Stomach (tissue), 8 donors: ENCODE measurements at regions not wholly inside any gene's neighbourhood (a gene's known extent, or its start where the extent isn't known, plus 50 kb on each side); places are given as distances from the start of the nearest gene placed in this dataset.

Experiments used
- DNase-seq, 2 donors: peaks; one replicate each; pipeline versions ENCODE4 v3.0.0 to v3.0.0-alpha.2; 2013 to 2019
- H3K27ac ChIP-seq, 5 donors: fragments of 200-600 bp in 4 of 5; sonication (generic) in 4 of 5; one replicate each; pipeline ENCODE4 v1.5.1; 2013 to 2019; ENCODE audit warnings: mild to moderate bottlenecking in 1 of 5, moderate library complexity in 1 of 5
- H3K27me3 ChIP-seq, 3 donors: fragments of 200-600 bp; sonication (generic); one replicate each; pipeline ENCODE4 v1.5.1; 2017 to 2019; ENCODE audit warnings: mixed run types in 1 of 3
- H3K36me3 ChIP-seq, 4 donors: fragments of 200-600 bp; sonication (generic); 1 replicate in 3 of 4; 2 replicates in 1 of 4; pipeline ENCODE4 v1.5.1; 2016 to 2019
- H3K4me1 ChIP-seq, 4 donors: fragments of 200-600 bp; sonication (generic); one replicate each; pipeline ENCODE4 v1.5.1; 2016 to 2019
- H3K4me3 ChIP-seq, 4 donors: fragments of 200-600 bp; sonication (generic) in 3 of 4; one replicate each; pipeline ENCODE4 v1.5.1; 2016 to 2019; ENCODE audit warnings: mild to moderate bottlenecking in 1 of 4
- H3K9me3 ChIP-seq, 4 donors: fragments of 200-600 bp; sonication (generic); one replicate each; pipeline ENCODE4 v1.5.1; 2016 to 2019
- EP300 ChIP-seq: sonication (generic); formaldehyde crosslinking; IDR thresholded peaks from one replicate; pipeline ENCODE4 v1.6.1; 2017; ENCODE audit warnings: antibody characterized with exemption
- POLR2A ChIP-seq, 4 donors: fragments of 450-650 bp; IDR thresholded peaks; one replicate each; pipeline ENCODE4 v1.6.1; 2016; ENCODE audit warnings: antibody characterized with exemption in 4 of 4, control low read depth in 2 of 4, mild to moderate bottlenecking in 1 of 4, moderate library complexity in 1 of 4
- POLR2AphosphoS5 ChIP-seq, 3 donors: sonication (generic); formaldehyde crosslinking; IDR thresholded peaks; one replicate each; pipeline ENCODE4 v1.6.1; 2016; ENCODE audit warnings: antibody characterized with exemption in 3 of 3
- WGBS, 5 donors: extraction: QIAGEN DNeasy Blood & Tissue Kit in 3 of 5; methylation state at CpG; one replicate each; pipeline versions ENCODE4 v1.1.5 to v1.1.7; 2013 to 2018; 5-methylcytosine and 5-hydroxymethylcytosine counted together
- intact Hi-C: fragments of 100-400 bp; cut with DNase I; formaldehyde crosslinking; loops from one replicate; pipeline ENCODE4 v1.15.1; 2023; ENCODE audit warnings: low total_unique reads
- TF ChIP-seq, protein P1 (sequence below), 7 experiments: fragments of 450-650 bp in 4 of 7; fragments of 200-600 bp in 3 of 7; sonication (generic) in 3 of 7; IDR thresholded peaks; one replicate each; pipeline ENCODE4 v1.5.1; 2016 to 2019; ENCODE audit warnings: antibody characterized with exemption in 7 of 7, control low read depth in 2 of 7, mild to moderate bottlenecking in 1 of 7
- donor health status: healthy with polysubstance abuse.
- donor health status: Bipolar disorder and iron deficiency.
- donor health status: healthy.

DNA sequence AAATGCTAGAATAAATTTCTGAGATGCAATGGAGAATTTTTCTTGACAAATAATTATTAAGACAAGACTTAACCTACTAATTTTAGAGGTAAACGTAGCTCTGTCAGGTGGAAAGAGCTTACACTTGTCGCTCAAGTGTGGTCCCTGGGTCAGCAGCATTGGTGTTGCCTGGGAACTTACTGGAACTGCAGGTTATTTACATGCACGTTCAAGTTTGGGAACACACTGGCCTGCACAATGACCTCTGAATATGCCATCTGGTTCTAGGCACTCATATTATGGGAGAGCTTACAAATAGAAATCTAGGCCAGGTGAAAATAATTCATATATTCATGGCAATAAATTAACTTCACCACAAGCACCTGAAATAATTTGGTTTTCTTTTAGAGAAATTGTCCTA, 88.5 kb upstream of the BCL9 start:
- no peaks in the 10 kb centered on the region for H3K36me3 ChIP-seq
- DNase-seq: no peak
- no peaks in the 10 kb centered on the region for H3K27me3 ChIP-seq
- H3K9me3 ChIP-seq: peaks cover 0 to 7% (median 2%) of the 10 kb centered on the region in 4 donors
- no peak overlapping the region for H3K4me3 ChIP-seq
- 51 to 67% (median 56%) methylated on average over 3 of the region's 3 CpGs for WGBS, 5 donors
- no peaks in the 10 kb centered on the region for H3K4me1 ChIP-seq
- intact Hi-C loops: no loop called here
- TF ChIP-seq POLR2A (IDR thresholded peaks at IDR 0.05) (no peak), POLR2AphosphoS5 (IDR thresholded peaks at IDR 0.05) (no peak), EP300 (no peak)
- TF ChIP-seq, protein P1, sequence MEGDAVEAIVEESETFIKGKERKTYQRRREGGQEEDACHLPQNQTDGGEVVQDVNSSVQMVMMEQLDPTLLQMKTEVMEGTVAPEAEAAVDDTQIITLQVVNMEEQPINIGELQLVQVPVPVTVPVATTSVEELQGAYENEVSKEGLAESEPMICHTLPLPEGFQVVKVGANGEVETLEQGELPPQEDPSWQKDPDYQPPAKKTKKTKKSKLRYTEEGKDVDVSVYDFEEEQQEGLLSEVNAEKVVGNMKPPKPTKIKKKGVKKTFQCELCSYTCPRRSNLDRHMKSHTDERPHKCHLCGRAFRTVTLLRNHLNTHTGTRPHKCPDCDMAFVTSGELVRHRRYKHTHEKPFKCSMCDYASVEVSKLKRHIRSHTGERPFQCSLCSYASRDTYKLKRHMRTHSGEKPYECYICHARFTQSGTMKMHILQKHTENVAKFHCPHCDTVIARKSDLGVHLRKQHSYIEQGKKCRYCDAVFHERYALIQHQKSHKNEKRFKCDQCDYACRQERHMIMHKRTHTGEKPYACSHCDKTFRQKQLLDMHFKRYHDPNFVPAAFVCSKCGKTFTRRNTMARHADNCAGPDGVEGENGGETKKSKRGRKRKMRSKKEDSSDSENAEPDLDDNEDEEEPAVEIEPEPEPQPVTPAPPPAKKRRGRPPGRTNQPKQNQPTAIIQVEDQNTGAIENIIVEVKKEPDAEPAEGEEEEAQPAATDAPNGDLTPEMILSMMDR (IDR thresholded peaks at IDR 0.05): no peak
- no peak overlapping the region for H3K27ac ChIP-seq

DNA sequence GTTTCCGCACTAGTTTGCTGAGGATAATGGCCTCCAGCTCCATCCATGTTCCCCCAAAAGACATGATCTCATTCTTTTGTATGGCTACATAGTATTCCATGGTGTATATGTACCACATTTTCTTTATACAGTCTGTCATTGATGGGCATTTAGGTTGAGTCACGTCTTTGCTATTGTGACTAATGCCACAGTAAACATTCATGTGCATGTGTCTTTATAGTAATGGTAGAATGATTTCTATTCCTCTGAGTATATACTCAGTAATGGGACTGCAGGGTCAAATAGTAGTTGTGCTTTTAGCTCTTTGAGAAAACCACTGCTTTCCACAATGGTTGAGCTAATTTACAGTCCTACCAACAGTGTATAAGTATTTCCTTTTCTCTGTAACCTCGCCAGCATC, 78.3 kb upstream of the BCL9 start:
- 60 to 71% (median 67%) methylated on average over 3 of the region's 3 CpGs for WGBS, 5 donors
- intact Hi-C loops: no loop called here

DNA sequence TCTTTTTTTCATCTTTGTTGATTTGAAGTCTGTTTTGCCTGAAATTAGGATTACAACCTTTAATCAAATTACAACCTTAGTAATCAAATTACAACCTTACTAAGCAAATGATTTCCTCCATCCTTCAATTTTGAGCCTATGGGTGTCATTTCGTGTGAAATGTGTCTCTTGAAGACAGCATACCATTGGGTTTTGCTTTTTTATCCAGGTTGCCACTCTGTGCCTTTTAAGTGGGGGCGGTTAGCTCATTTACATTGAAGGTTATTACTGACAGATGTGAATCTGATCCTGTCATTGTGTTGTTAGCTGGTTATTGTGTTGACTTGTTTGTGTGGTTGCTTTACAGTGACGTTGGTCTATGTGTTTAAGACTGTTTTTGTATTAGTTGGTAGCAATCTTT, 74.8 kb upstream of the BCL9 start:
- H3K36me3 ChIP-seq: no peaks in the 10 kb centered on the region
- 40 to 50% (median 44%) methylated on average over 3 of the region's 3 CpGs for WGBS, 5 donors
- peaks cover 0 to 32% (median 27%) of the 10 kb centered on the region in 4 donors for H3K9me3 ChIP-seq
- TF ChIP-seq EP300: no peak
- no peak for TF ChIP-seq POLR2AphosphoS5 (IDR thresholded peaks at IDR 0.05)
- TF ChIP-seq, protein P1 (IDR thresholded peaks at IDR 0.05): no peak
- no peak for TF ChIP-seq POLR2A (IDR thresholded peaks at IDR 0.05)
- H3K4me1 ChIP-seq: no peaks in the 10 kb centered on the region
- intact Hi-C loops: no loop called here
- DNase-seq: no peak
- H3K27me3 ChIP-seq: peaks cover 0 to 12% (median 0%) of the 10 kb centered on the region in 3 donors
- H3K27ac ChIP-seq: no peak overlapping the region
- H3K4me3 ChIP-seq: no peak overlapping the region

More for the DNA sequence above, 78.3 kb upstream of the BCL9 start:
- H3K36me3 ChIP-seq: no peaks in the 10 kb centered on the region
- no peak overlapping the region for H3K4me3 ChIP-seq
- no peaks in the 10 kb centered on the region for H3K27me3 ChIP-seq
- H3K4me1 ChIP-seq: no peaks in the 10 kb centered on the region
- DNase-seq: no peak
- H3K27ac ChIP-seq: no peak overlapping the region
- TF ChIP-seq POLR2A (IDR thresholded peaks at IDR 0.05) (no peak), POLR2AphosphoS5 (IDR thresholded peaks at IDR 0.05) (no peak), EP300 (no peak)
- TF ChIP-seq, protein P1 (IDR thresholded peaks at IDR 0.05): no peak
- peaks cover 0 to 32% (median 27%) of the 10 kb centered on the region in 4 donors for H3K9me3 ChIP-seq

DNA sequence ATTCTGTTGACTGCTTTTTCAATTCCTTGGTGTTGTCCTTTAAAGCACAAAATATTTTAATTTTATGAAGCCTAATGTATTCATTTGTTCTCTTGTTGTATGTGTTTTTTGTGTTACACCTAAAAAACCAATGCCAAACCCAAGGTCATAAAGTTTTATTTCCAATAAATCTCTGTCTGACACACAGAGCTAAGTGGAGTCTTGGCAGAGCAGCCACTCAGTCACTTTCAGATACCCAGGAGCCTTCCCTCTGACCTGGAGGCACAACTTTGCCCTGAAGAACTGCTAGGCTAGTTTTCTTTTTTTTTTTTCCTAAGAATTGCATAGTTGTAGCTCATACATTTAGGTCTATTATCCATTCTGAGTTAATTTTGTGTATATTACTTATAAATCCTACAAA, 71.2 kb upstream of the BCL9 start:
- Histone ChIP-seq H3K9me3 (peaks cover 0 to 20% (median 18%) of the 10 kb centered on the region in 4 donors), H3K4me3 (no peak overlapping the region), H3K36me3 (no peaks in the 10 kb centered on the region), H3K27me3 (peaks cover 0 to 12% (median 0%) of the 10 kb centered on the region in 3 donors), H3K4me1 (no peaks in the 10 kb centered on the region), H3K27ac (no peak overlapping the region)
- no peak for DNase-seq
- TF ChIP-seq EP300 (no peak), POLR2AphosphoS5 (IDR thresholded peaks at IDR 0.05) (no peak), POLR2A (IDR thresholded peaks at IDR 0.05) (no peak)
- TF ChIP-seq, protein P1 (IDR thresholded peaks at IDR 0.05): no peak
- intact Hi-C loops: no loop called here
